ENCODE measurements at regions not wholly inside any gene's neighbourhood (a gene's known extent, or its start where the extent isn't known, plus 50 kb on each side); places are given as distances from the start of the nearest gene placed in this dataset.

GRCh38 chr13:48775804-48776203 lies 122.1 kb downstream of the CYSLTR2 start:
- peak; percentile 99 for DNase-seq (ENCODE audit: low read depth)

GRCh38 chr13:48776401-48776800 lies 122.7 kb downstream of the CYSLTR2 start:
- no peak overlapping the region for H3K4me3 ChIP-seq (ENCODE audit: control insufficient read depth, low read depth, low read length)
- no peak for TF ChIP-seq CTCF (conservative IDR thresholded peaks at IDR 0.05; ENCODE audit: control insufficient read depth, insufficient read depth, low read depth, low read length)
- DNase-seq (ENCODE audit: low read depth), result peak; percentile 52

More at GRCh38 chr13:48775804-48776203, 122.1 kb downstream of the CYSLTR2 start:
- H3K4me3 ChIP-seq (ENCODE audit: control insufficient read depth, low read depth, low read length), result no peak overlapping the region
- no peak for TF ChIP-seq CTCF (conservative IDR thresholded peaks at IDR 0.05; ENCODE audit: control insufficient read depth, insufficient read depth, low read depth, low read length)

GRCh38 chr13:48778610-48779009 lies 124.9 kb downstream of the CYSLTR2 start:
- TF ChIP-seq CTCF (conservative IDR thresholded peaks at IDR 0.05; ENCODE audit: control insufficient read depth, insufficient read depth, low read depth, low read length), result no peak
- H3K4me3 ChIP-seq (ENCODE audit: control insufficient read depth, low read depth, low read length), result no peak overlapping the region
- no peak for DNase-seq (ENCODE audit: low read depth)

GRCh38 chr13:48780713-48781341 lies 127.1 kb downstream of the CYSLTR2 start:
- DNase-seq (ENCODE audit: low read depth), result no peak
- H3K4me3 ChIP-seq (ENCODE audit: control insufficient read depth, low read depth, low read length), result no peak overlapping the region
- no peak for TF ChIP-seq CTCF (conservative IDR thresholded peaks at IDR 0.05; ENCODE audit: control insufficient read depth, insufficient read depth, low read depth, low read length)

GRCh38 chr13:48782429-48782840 lies 128.7 kb downstream of the CYSLTR2 start:
- no peak for DNase-seq (ENCODE audit: low read depth)
- TF ChIP-seq CTCF (conservative IDR thresholded peaks at IDR 0.05; ENCODE audit: control insufficient read depth, insufficient read depth, low read depth, low read length), result no peak
- H3K4me3 ChIP-seq (ENCODE audit: control insufficient read depth, low read depth, low read length), result no peak overlapping the region

- peak; percentile 19 for TF ChIP-seq CTCF (conservative IDR thresholded peaks at IDR 0.05; ENCODE audit: control insufficient read depth, insufficient read depth, low read depth, low read length)
- DNase-seq (ENCODE audit: low read depth), result peak; percentile 100
- H3K4me3 ChIP-seq (ENCODE audit: control insufficient read depth, low read depth, low read length), result no peak overlapping the region
These were observed 129.5 kb downstream of the CYSLTR2 start for GRCh38 chr13:48783181-48783630.

Measured in fibroblast of mammary gland (primary cell).